ENCODE measurements at regions not wholly inside any gene's neighbourhood (a gene's known extent, or its start where the extent isn't known, plus 50 kb on each side); places are given as distances from the start of the nearest gene placed in this dataset.

DNA sequence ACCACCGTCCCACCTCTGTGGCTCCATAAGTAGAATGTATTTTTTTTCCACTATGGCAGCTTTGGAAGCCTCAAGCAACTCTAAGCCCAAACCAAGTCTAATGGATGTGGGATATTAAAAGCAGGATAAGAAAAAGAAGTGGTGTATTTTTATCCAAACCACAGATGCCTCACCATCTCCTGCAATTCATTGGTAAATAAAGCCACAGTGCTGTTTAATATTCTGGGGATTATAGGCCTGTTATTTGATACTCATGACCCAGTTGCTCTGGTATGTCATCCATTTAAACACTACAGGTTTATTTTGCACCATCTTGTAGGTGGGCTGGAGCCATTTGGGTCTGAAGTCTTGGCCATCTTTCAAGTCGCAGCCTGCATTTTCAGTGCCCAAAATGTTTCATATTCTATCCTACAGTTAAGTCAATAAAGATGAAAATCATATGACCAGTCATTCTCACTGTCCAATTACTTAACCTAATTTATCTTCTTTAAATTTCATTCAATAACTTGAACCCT is 279.5 kb upstream of the EPHA4 start:
- Histone ChIP-seq H3K4me1 (ENCODE audit: low read depth, poor library complexity, severe bottlenecking) (no peaks in the 10 kb centered on the region), H3K9ac (no peak overlapping the region), H3K27me3 (ENCODE audit: insufficient read depth, low read depth) (no peaks in the 10 kb centered on the region), H3K4me3 (IDR thresholded peaks at IDR 0.05; ENCODE audit: insufficient read depth, low read depth, low read length) (no peak overlapping the region), H3K27ac (no peak overlapping the region), H4K20me1 (ENCODE audit: insufficient read depth) (no peaks in the 10 kb centered on the region), H3K4me2 (no peak overlapping the region), H2AFZ (ENCODE audit: low read depth) (no peak overlapping the region), H3K36me3 (ENCODE audit: insufficient read depth) (no peaks in the 10 kb centered on the region), H3K79me2 (ENCODE audit: insufficient read depth, low read depth) (no peaks in the 10 kb centered on the region)
- TF ChIP-seq, protein P1, sequence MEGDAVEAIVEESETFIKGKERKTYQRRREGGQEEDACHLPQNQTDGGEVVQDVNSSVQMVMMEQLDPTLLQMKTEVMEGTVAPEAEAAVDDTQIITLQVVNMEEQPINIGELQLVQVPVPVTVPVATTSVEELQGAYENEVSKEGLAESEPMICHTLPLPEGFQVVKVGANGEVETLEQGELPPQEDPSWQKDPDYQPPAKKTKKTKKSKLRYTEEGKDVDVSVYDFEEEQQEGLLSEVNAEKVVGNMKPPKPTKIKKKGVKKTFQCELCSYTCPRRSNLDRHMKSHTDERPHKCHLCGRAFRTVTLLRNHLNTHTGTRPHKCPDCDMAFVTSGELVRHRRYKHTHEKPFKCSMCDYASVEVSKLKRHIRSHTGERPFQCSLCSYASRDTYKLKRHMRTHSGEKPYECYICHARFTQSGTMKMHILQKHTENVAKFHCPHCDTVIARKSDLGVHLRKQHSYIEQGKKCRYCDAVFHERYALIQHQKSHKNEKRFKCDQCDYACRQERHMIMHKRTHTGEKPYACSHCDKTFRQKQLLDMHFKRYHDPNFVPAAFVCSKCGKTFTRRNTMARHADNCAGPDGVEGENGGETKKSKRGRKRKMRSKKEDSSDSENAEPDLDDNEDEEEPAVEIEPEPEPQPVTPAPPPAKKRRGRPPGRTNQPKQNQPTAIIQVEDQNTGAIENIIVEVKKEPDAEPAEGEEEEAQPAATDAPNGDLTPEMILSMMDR (conservative IDR thresholded peaks at IDR 0.05; ENCODE audit: low read depth, low read length): no peak

GRCh38 chr2:221850076-221850475 is 278.0 kb upstream of the EPHA4 start:
- TF ChIP-seq, protein P1 (conservative IDR thresholded peaks at IDR 0.05; ENCODE audit: low read depth, low read length): no peak
- no peak overlapping the region for H3K4me3 ChIP-seq (IDR thresholded peaks at IDR 0.05; ENCODE audit: insufficient read depth, low read depth, low read length)
- no peak overlapping the region for H2AFZ ChIP-seq (ENCODE audit: low read depth)
- H3K9ac ChIP-seq: no peak overlapping the region
- H3K4me1 ChIP-seq (ENCODE audit: low read depth, poor library complexity, severe bottlenecking): no peaks in the 10 kb centered on the region
- H3K36me3 ChIP-seq (ENCODE audit: insufficient read depth): no peaks in the 10 kb centered on the region
- no peak overlapping the region for H3K4me2 ChIP-seq
- H4K20me1 ChIP-seq (ENCODE audit: insufficient read depth): no peaks in the 10 kb centered on the region
- H3K27ac ChIP-seq: no peak overlapping the region
- H3K79me2 ChIP-seq (ENCODE audit: insufficient read depth, low read depth): no peaks in the 10 kb centered on the region
- H3K27me3 ChIP-seq (ENCODE audit: insufficient read depth, low read depth): no peaks in the 10 kb centered on the region

GRCh38 chr2:221848286-221848685 is 276.2 kb upstream of the EPHA4 start:
- H3K27me3 ChIP-seq (ENCODE audit: insufficient read depth, low read depth): no peaks in the 10 kb centered on the region
- no peak overlapping the region for H3K4me3 ChIP-seq (IDR thresholded peaks at IDR 0.05; ENCODE audit: insufficient read depth, low read depth, low read length)
- H3K4me2 ChIP-seq: no peak overlapping the region
- no peak overlapping the region for H3K27ac ChIP-seq
- H4K20me1 ChIP-seq (ENCODE audit: insufficient read depth): no peaks in the 10 kb centered on the region
- TF ChIP-seq, protein P1 (conservative IDR thresholded peaks at IDR 0.05; ENCODE audit: low read depth, low read length): no peak
- H3K79me2 ChIP-seq (ENCODE audit: insufficient read depth, low read depth): no peaks in the 10 kb centered on the region
- no peaks in the 10 kb centered on the region for H3K4me1 ChIP-seq (ENCODE audit: low read depth, poor library complexity, severe bottlenecking)
- no peak overlapping the region for H2AFZ ChIP-seq (ENCODE audit: low read depth)
- H3K9ac ChIP-seq: no peak overlapping the region
- H3K36me3 ChIP-seq (ENCODE audit: insufficient read depth): no peaks in the 10 kb centered on the region

DNA sequence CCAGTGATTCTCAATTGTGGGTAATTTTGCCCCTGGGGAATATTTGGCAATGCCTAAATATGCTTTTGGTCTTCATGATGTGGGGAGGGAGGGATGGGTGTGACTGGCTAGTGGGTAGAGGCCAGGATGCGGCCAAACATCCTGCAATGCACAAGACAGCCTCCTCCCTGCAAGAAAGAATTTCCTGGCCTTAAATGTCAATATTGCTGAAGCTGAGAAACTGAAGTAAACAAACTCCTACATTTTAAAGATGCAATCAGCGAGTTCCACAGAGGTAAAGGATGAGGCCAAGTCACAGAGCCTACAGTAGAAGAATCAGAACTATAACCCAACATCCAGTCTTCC is 272.9 kb upstream of the EPHA4 start:
- Histone ChIP-seq H3K9ac (no peak overlapping the region), H3K79me2 (ENCODE audit: insufficient read depth, low read depth) (no peaks in the 10 kb centered on the region), H3K36me3 (ENCODE audit: insufficient read depth) (no peaks in the 10 kb centered on the region), H3K4me2 (no peak overlapping the region), H2AFZ (ENCODE audit: low read depth) (no peak overlapping the region), H3K27ac (no peak overlapping the region), H3K4me3 (IDR thresholded peaks at IDR 0.05; ENCODE audit: insufficient read depth, low read depth, low read length) (no peak overlapping the region), H3K4me1 (ENCODE audit: low read depth, poor library complexity, severe bottlenecking) (no peaks in the 10 kb centered on the region), H3K27me3 (ENCODE audit: insufficient read depth, low read depth) (no peaks in the 10 kb centered on the region), H4K20me1 (ENCODE audit: insufficient read depth) (no peaks in the 10 kb centered on the region)
- TF ChIP-seq, protein P1 (conservative IDR thresholded peaks at IDR 0.05; ENCODE audit: low read depth, low read length): no peak

All from KMS-11 (cell line).